ENCODE measurements at regions not wholly inside any gene's neighbourhood (a gene's known extent, or its start where the extent isn't known, plus 50 kb on each side); places are given as distances from the start of the nearest gene placed in this dataset.

DNA sequence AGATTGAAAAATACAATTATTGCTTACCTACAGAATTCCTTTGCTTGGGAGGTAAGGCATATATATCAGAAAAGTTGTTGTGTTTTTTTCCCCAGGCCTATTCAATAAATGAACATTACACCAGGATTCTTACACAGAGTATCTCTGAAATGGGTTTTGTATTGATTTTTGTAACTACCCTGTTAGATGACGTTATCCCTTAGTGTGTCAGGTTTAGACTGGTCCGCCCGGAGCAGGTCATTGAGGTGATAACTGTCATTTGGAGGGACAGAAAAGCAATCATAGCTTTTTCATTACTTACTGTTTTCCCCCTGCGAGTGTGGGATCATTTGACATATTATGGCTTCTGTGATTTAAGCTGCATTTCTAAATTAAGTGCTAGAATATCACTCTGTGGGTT is 715.2 kb upstream of the ADAMTS16 start:
- Histone ChIP-seq H3K27me3 (ENCODE audit: control insufficient read depth, insufficient read depth, low read length) (no peaks in the 10 kb centered on the region), H3K4me3 (ENCODE audit: low read length in 3 of 3) (no peak overlapping the region), H3K9ac (ENCODE audit: low read length in 3 of 3) (no peak overlapping the region), H3K27ac (ENCODE audit: low read depth in 2 of 2, low read length in 2 of 2) (no peak overlapping the region), H3K4me1 (ENCODE audit: control insufficient read depth in 2 of 3, insufficient read depth in 2 of 3, low read depth in 1 of 3, low read length in 3 of 3) (no peaks in the 10 kb centered on the region), H3K36me3 (ENCODE audit: control insufficient read depth in 2 of 3, insufficient read depth in 3 of 3, low read length in 3 of 3) (no peaks in the 10 kb centered on the region), H3K9me3 (ENCODE audit: control insufficient read depth in 2 of 3, insufficient read depth in 1 of 3, low read length in 3 of 3) (no peaks in the 10 kb centered on the region)
- DNase-seq = no peak
- intact Hi-C loops (cut with DNase I) = no loop called here
- no peak for FAIRE-seq
- TF ChIP-seq, protein P1, sequence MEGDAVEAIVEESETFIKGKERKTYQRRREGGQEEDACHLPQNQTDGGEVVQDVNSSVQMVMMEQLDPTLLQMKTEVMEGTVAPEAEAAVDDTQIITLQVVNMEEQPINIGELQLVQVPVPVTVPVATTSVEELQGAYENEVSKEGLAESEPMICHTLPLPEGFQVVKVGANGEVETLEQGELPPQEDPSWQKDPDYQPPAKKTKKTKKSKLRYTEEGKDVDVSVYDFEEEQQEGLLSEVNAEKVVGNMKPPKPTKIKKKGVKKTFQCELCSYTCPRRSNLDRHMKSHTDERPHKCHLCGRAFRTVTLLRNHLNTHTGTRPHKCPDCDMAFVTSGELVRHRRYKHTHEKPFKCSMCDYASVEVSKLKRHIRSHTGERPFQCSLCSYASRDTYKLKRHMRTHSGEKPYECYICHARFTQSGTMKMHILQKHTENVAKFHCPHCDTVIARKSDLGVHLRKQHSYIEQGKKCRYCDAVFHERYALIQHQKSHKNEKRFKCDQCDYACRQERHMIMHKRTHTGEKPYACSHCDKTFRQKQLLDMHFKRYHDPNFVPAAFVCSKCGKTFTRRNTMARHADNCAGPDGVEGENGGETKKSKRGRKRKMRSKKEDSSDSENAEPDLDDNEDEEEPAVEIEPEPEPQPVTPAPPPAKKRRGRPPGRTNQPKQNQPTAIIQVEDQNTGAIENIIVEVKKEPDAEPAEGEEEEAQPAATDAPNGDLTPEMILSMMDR (IDR thresholded peaks at IDR 0.05; ENCODE audit: borderline replicate concordance, extremely low read depth, insufficient read depth) = no peak

- Histone ChIP-seq H3K9me3 (ENCODE audit: control insufficient read depth in 2 of 3, insufficient read depth in 1 of 3, low read length in 3 of 3) (no peaks in the 10 kb centered on the region), H3K36me3 (ENCODE audit: control insufficient read depth in 2 of 3, insufficient read depth in 3 of 3, low read length in 3 of 3) (no peaks in the 10 kb centered on the region), H3K27me3 (ENCODE audit: control insufficient read depth, insufficient read depth, low read length) (no peaks in the 10 kb centered on the region), H3K9ac (ENCODE audit: low read length in 3 of 3) (no peak overlapping the region), H3K4me3 (ENCODE audit: low read length in 3 of 3) (no peak overlapping the region), H3K4me1 (ENCODE audit: control insufficient read depth in 2 of 3, insufficient read depth in 2 of 3, low read depth in 1 of 3, low read length in 3 of 3) (no peaks in the 10 kb centered on the region), H3K27ac (ENCODE audit: low read depth in 2 of 2, low read length in 2 of 2) (no peak overlapping the region)
- TF ChIP-seq, protein P1 (IDR thresholded peaks at IDR 0.05; ENCODE audit: borderline replicate concordance, extremely low read depth, insufficient read depth) = no peak
- intact Hi-C loops (cut with DNase I) = no loop called here
- DNase-seq = no peak
- no peak for FAIRE-seq
Measured at GRCh38 chr5:4440536-4440935, 699.6 kb upstream of the ADAMTS16 start.

DNA sequence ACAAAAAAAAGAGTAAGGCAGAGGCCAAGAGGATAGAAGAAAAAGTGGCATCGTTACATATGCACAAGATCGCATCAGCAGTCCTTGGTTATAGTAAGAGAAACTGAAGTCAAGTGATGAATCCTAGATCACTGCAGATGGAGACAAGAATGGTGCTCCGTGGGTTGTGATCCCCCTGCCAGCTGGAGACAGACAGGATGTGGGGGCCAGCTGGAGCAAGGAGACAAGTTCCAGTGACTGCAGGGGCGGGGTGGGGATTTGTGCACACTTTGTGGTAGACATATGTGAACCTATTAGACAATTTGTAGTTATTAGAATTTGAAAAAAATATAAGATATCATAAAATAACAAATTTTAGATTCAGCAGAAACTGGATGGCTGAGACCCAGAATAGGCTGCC is 697.9 kb upstream of the ADAMTS16 start:
- DNase-seq = no peak
- intact Hi-C loops (cut with DNase I) = no loop called here
- no peak for FAIRE-seq
- TF ChIP-seq, protein P1 (IDR thresholded peaks at IDR 0.05; ENCODE audit: borderline replicate concordance, extremely low read depth, insufficient read depth) = no peak
- no peaks in the 10 kb centered on the region for H3K4me1 ChIP-seq (ENCODE audit: control insufficient read depth in 2 of 3, insufficient read depth in 2 of 3, low read depth in 1 of 3, low read length in 3 of 3)
- peaks cover 0 to 4% (median 0%) of the 10 kb centered on the region in 3 donors for H3K9me3 ChIP-seq (ENCODE audit: control insufficient read depth in 2 of 3, insufficient read depth in 1 of 3, low read length in 3 of 3)
- H3K27me3 ChIP-seq (ENCODE audit: control insufficient read depth, insufficient read depth, low read length) = no peaks in the 10 kb centered on the region
- no peak overlapping the region for H3K4me3 ChIP-seq (ENCODE audit: low read length in 3 of 3)
- no peaks in the 10 kb centered on the region for H3K36me3 ChIP-seq (ENCODE audit: control insufficient read depth in 2 of 3, insufficient read depth in 3 of 3, low read length in 3 of 3)
- no peak overlapping the region for H3K9ac ChIP-seq (ENCODE audit: low read length in 3 of 3)
- no peak overlapping the region for H3K27ac ChIP-seq (ENCODE audit: low read depth in 2 of 2, low read length in 2 of 2)

GRCh38 chr5:4447657-4448056 is 692.5 kb upstream of the ADAMTS16 start:
- no peak overlapping the region for H3K27ac ChIP-seq (ENCODE audit: low read depth in 2 of 2, low read length in 2 of 2)
- H3K4me1 ChIP-seq (ENCODE audit: control insufficient read depth in 2 of 3, insufficient read depth in 2 of 3, low read depth in 1 of 3, low read length in 3 of 3) = no peaks in the 10 kb centered on the region
- no peaks in the 10 kb centered on the region for H3K27me3 ChIP-seq (ENCODE audit: control insufficient read depth, insufficient read depth, low read length)
- no peak overlapping the region for H3K9ac ChIP-seq (ENCODE audit: low read length in 3 of 3)
- no peak for DNase-seq
- no peak overlapping the region for H3K4me3 ChIP-seq (ENCODE audit: low read length in 3 of 3)
- H3K36me3 ChIP-seq (ENCODE audit: control insufficient read depth in 2 of 3, insufficient read depth in 3 of 3, low read length in 3 of 3) = no peaks in the 10 kb centered on the region
- peaks cover 0 to 9% (median 0%) of the 10 kb centered on the region in 3 donors for H3K9me3 ChIP-seq (ENCODE audit: control insufficient read depth in 2 of 3, insufficient read depth in 1 of 3, low read length in 3 of 3)
- intact Hi-C loops (cut with DNase I) = no loop called here
- FAIRE-seq = no peak
- TF ChIP-seq, protein P1 (IDR thresholded peaks at IDR 0.05; ENCODE audit: borderline replicate concordance, extremely low read depth, insufficient read depth) = no peak

All from kidney (tissue), 13 donors.